ENCODE measurements at regions not wholly inside any gene's neighbourhood (a gene's known extent, or its start where the extent isn't known, plus 50 kb on each side); places are given as distances from the start of the nearest gene placed in this dataset.

DNA sequence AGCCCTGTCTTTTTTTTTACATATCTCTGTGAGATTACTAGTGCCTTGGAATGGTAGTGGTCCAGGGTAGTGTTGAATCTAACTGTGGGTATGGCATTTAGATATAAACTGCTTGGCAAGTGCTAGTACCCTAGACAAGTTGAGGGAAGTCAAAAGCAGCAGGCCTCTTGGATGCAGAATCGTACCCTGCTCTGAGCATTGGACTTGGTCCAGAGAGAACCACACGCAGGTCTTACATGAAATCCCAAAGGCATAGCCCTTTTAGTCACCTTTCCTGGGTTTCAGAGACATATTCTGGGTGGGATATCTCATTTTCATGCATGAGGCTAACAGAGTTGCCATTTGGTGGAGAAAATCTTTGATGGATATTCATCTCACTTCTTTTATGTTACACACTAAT lies 641.4 kb downstream of the PDCD6IP start:
- DNase-seq = no peak
- no peak overlapping the region for H3K27ac ChIP-seq

DNA sequence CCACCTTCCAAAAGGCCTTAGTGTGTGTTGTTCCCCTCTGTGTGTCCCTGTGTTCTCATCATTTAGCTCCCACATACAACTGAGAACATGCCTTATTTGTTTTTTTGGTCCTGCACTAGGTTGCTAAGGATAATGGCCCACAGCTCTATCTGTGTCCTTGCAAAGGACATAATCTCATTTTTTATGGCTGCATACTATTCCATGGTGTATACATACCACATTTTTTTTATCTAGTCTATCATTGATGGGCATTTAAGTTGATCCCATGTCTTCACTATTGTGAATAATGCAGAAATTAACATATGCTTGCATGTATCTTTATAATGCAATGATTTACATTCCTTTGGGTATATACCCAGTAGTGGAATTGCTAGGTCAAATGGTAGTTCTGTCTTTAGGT lies 645.7 kb downstream of the PDCD6IP start:
- Histone ChIP-seq H3K27ac (no peak overlapping the region), H3K9me3 (ENCODE audit: severe bottlenecking) (no peaks in the 10 kb centered on the region), H3K27me3 (ENCODE audit: insufficient read depth, low read depth, severe bottlenecking) (no peaks in the 10 kb centered on the region), H3K36me3 (no peaks in the 10 kb centered on the region), H3K4me3 (ENCODE audit: low read depth, low read length) (no peak overlapping the region)
- no peak for DNase-seq
- TF ChIP-seq, protein P1, sequence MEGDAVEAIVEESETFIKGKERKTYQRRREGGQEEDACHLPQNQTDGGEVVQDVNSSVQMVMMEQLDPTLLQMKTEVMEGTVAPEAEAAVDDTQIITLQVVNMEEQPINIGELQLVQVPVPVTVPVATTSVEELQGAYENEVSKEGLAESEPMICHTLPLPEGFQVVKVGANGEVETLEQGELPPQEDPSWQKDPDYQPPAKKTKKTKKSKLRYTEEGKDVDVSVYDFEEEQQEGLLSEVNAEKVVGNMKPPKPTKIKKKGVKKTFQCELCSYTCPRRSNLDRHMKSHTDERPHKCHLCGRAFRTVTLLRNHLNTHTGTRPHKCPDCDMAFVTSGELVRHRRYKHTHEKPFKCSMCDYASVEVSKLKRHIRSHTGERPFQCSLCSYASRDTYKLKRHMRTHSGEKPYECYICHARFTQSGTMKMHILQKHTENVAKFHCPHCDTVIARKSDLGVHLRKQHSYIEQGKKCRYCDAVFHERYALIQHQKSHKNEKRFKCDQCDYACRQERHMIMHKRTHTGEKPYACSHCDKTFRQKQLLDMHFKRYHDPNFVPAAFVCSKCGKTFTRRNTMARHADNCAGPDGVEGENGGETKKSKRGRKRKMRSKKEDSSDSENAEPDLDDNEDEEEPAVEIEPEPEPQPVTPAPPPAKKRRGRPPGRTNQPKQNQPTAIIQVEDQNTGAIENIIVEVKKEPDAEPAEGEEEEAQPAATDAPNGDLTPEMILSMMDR (IDR thresholded peaks at IDR 0.05; ENCODE audit: low read depth, low read length) = no peak

More for the DNA sequence above, 641.4 kb downstream of the PDCD6IP start:
- H3K4me3 ChIP-seq (ENCODE audit: low read depth, low read length) = no peak overlapping the region
- H3K36me3 ChIP-seq = no peaks in the 10 kb centered on the region
- H3K9me3 ChIP-seq (ENCODE audit: severe bottlenecking) = no peaks in the 10 kb centered on the region
- TF ChIP-seq, protein P1 (IDR thresholded peaks at IDR 0.05; ENCODE audit: low read depth, low read length) = no peak
- H3K27me3 ChIP-seq (ENCODE audit: insufficient read depth, low read depth, severe bottlenecking) = no peaks in the 10 kb centered on the region

- Histone ChIP-seq H3K27me3 (ENCODE audit: insufficient read depth, low read depth, severe bottlenecking) (no peaks in the 10 kb centered on the region), H3K4me3 (ENCODE audit: low read depth, low read length) (no peak overlapping the region), H3K36me3 (no peaks in the 10 kb centered on the region), H3K9me3 (ENCODE audit: severe bottlenecking) (no peaks in the 10 kb centered on the region), H3K27ac (no peak overlapping the region)
- TF ChIP-seq, protein P1 (IDR thresholded peaks at IDR 0.05; ENCODE audit: low read depth, low read length) = no peak
- no peak for DNase-seq
Measured at GRCh38 chr3:34449305-34449704, 650.9 kb downstream of the PDCD6IP start.

DNA sequence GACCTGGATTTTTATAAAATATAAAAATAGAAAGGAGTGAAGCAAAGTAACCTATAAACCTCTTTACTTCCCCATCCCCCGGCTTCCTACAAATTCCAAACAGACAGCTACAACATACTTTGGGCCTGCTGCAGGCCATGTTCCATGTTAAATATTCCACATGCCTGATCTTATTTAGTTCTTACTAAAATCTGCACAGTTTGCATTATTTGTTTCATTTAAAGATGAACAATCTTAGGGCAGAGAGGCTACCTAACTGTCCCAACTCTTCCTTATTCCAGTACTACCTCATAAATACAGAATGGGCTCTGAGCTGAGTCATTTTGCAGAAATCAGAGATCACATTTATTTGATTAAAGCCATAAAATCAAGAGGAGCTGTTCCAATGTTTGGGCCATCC lies 665.0 kb downstream of the PDCD6IP start:
- Histone ChIP-seq H3K27me3 (ENCODE audit: insufficient read depth, low read depth, severe bottlenecking) (no peaks in the 10 kb centered on the region), H3K9me3 (ENCODE audit: severe bottlenecking) (no peaks in the 10 kb centered on the region), H3K27ac (no peak overlapping the region), H3K36me3 (no peaks in the 10 kb centered on the region), H3K4me3 (ENCODE audit: low read depth, low read length) (no peak overlapping the region)
- no peak for DNase-seq
- TF ChIP-seq, protein P1 (IDR thresholded peaks at IDR 0.05; ENCODE audit: low read depth, low read length) = no peak

DNA sequence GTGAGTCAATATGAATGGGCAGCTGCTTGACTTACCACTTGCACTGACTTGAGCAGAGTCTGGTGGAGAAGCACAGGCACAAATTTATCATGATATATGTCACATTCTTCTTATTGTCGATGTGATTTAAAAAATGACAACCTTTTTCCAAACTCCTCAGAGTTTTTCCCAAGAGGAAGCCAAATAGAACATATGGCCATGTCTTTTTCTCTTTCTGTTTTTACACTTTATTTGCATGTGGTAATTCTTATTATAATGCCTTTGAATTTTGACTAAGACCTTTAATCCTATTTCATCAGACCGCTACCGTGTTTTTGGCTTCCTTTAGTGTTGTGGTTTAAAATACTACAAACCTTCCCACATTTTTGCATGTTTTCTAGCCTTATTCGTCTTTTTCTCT lies 666.2 kb downstream of the PDCD6IP start:
- H3K4me3 ChIP-seq (ENCODE audit: low read depth, low read length) = no peak overlapping the region
- H3K27me3 ChIP-seq (ENCODE audit: insufficient read depth, low read depth, severe bottlenecking) = no peaks in the 10 kb centered on the region
- no peak for DNase-seq
- H3K27ac ChIP-seq = no peak overlapping the region
- no peaks in the 10 kb centered on the region for H3K9me3 ChIP-seq (ENCODE audit: severe bottlenecking)
- TF ChIP-seq, protein P1 (IDR thresholded peaks at IDR 0.05; ENCODE audit: low read depth, low read length) = no peak
- no peaks in the 10 kb centered on the region for H3K36me3 ChIP-seq

GRCh38 chr3:34475851-34476250 lies 677.4 kb downstream of the PDCD6IP start:
- TF ChIP-seq, protein P1 (IDR thresholded peaks at IDR 0.05; ENCODE audit: low read depth, low read length) = no peak
- no peak overlapping the region for H3K27ac ChIP-seq
- H3K36me3 ChIP-seq = no peaks in the 10 kb centered on the region
- H3K27me3 ChIP-seq (ENCODE audit: insufficient read depth, low read depth, severe bottlenecking) = no peaks in the 10 kb centered on the region
- no peaks in the 10 kb centered on the region for H3K9me3 ChIP-seq (ENCODE audit: severe bottlenecking)
- H3K4me3 ChIP-seq (ENCODE audit: low read depth, low read length) = no peak overlapping the region
- no peak for DNase-seq

All from WERI-Rb-1 (cell line).